NCI-H1930 (cell line): ENCODE measurements at regions not wholly inside any gene's neighbourhood (a gene's known extent, or its start where the extent isn't known, plus 50 kb on each side); places are given as distances from the start of the nearest gene placed in this dataset.

Source experiments
- DNase-seq, 2 experiments: peaks; one replicate each; lab custom pipeline; 2025; lab: John Stamatoyannopoulos, UW

DNA sequence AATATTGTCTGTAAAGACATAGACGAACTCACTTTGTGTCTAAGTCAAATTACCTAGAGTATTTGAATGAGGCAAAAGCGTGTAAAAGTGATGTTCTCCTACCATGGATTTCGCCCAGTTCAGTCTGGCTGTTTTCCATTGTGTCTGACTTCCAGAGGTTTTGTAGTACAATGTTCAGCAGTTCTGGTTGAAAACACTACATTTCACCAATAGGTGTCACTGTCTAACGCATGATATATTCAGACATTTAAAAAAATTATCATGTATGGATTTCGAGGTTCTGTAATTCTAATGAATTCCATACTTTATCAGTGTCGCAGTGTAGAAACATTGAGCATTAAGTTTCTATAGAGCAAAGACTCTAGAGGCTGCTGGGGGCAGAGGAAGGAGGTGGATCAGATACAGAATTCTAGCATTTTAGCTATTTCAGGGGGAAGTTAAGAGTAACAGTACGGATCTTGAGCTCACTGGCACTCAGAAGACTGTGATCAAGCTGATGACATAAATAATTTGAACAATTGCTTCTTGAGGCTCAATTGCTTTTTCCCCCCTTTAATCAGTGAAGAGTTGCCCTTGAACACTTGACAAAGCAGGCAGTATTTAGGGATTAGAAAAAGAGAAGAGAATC is 196.9 kb upstream of the RHOBTB1 start:
- DNase-seq: no peak

DNA sequence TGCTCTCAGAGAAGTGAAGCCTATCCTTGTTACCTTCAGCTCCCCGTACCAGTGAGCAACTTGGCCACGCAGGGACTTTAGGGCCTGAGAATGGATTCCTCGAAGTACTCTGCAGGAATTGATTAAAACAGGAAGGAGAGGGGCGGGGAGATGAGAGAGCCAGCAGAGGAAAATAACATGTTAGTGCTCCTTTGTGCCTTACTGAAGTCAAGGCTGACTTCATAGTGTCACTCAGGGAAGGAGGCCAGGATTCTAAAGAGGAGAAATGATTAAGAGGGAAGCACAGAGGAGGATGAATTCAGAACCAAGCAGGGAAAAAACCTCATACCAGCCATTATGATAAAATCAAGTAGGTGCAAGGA is 195.6 kb upstream of the RHOBTB1 start:
- no peak for DNase-seq

DNA sequence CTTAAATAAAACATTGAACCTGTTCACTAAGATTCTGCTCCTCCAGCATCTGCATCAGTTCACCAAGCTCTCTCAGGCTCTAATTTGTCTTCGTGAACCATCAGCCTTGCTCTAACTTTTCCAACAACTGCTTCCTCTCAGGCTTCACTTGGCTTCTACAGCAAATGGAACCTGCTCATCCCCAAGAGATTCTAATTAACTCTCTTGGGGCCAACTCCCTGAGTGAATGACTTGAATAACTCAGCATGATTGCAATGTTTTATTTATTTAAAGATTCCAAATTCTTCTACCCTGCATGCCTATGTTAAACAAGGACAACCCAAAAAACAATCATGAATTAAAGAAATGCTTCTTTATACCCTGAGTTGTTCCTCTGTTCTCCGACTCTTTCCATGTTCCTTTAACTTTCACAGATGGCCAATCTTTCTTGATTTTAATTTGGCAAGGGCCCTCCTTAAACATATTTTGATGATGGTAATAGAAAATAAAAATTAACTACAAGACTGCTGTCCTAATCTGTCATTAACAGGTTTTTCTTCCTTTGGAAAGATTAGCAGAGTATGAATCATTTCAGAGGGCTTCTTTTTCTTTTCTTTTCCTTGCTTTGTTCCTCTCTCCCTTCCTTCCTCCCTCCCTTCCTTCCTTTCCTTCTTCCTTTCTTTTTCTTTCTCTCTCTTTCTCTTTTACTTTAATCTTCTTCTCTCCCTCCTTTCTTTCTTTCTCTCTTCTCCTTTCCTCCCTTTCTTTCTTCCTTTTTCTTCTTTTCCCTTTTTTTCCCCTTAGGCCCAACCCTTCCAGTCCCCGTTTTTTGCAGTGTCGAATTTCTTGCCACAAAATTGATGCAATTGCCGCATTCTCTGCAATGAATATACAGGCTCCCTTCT is 195.0 kb upstream of the RHOBTB1 start:
- no peak for DNase-seq

DNA sequence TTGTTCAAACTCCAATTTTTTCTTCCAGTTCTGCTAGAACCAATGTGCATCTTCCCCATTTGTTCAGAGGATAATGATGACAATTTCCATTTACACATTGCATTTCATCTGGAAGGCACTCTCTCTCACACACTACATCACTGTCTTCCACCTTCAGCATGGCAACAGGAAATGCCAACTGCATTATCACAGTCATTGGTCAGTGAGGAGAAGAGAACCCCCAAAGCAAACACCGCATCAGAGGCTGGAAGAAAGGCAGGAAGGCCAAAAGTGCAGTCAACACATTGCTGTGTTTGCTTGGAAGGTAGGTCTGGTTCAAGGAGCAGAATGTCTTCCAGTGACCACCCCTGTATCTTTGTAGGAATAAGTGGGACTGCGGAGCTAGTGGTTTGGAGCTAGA is 192.2 kb upstream of the RHOBTB1 start:
- no peak for DNase-seq

DNA sequence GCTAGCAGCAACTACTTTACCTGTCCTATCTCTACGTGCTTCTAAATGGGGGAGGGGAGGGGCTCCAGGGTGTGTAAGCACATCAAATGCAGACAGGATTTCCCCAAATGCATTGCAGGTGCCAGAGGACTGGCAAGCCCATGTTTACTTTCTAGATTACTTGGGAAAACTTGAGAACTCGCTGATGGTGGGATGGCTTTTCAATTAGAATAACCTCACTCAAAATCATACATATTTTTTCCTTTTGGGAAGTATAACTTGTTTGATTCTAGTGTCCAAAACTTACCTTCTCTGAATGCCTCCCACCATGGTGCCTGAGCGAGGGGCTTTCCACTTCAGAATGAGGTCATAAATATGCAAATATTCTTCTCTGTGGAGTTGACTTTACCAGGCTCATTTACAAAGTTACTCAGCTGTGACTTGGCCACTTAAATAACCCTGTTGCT is 191.3 kb upstream of the RHOBTB1 start:
- DNase-seq: no peak

DNA sequence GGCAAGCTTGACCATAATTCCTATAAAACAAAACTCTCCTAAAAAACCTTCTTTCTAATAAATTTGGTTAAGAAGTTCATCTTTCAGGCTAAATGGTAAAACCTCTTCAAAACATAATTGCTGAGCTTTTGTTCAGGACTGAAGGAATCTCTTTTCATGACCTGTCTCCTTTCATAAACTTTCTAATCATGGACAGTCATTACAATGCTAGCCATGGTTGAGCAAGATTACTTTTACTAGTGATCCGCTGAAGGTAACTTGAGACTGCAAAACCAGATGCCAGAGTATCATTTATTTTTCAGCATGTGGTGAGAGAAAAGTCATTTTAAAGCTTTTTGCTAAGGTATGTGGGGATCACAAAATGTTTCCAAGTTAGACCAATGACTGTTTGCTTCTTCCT is 186.4 kb upstream of the RHOBTB1 start:
- DNase-seq: no peak

DNA sequence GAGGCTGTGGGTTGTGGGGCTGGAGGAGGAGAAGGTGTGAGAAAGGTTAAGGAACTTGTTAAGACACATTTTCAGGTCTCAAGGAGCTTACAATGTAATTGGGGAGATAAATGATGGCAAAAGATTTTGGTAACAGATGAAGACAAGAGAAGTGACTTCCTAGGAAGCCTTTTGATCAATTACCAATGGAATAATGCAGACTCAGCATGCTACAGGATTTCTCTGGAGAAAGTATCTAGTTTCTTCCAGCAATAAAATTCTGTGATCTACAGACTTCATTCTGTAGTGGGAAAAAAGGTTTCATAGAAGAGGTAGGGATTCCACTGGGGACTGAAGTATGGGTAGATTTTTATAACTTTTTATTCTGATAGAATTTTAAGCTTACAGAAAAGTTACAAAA is 184.2 kb upstream of the RHOBTB1 start:
- no peak for DNase-seq

DNA sequence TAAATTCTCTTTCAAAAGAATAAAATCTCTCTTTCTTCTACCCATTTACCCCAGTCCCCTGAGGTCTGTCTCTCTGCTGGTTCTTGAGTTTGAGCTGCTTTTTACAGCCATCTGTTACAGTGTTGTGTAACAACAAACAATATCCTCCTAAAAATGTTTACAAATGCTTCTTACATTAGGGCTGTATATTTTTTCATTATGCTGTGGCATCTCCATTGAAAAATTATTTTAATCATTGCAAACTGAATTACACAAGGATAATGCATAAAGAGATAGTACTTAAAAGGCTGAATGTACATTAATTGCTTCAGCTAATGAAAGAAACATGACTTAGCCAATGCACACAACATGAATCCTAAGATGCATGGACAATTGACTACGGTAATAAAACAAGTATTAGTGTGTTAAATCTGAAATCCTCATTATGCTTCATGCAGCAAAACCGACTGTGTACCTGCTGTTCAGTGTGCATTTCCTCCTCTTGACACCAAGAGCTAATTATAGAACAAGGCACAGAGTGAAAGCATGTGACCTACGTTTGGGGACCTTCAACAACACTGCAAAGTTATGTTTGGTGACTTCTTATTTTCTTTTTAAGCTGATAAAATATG is 181.7 kb upstream of the RHOBTB1 start:
- DNase-seq: no peak

DNA sequence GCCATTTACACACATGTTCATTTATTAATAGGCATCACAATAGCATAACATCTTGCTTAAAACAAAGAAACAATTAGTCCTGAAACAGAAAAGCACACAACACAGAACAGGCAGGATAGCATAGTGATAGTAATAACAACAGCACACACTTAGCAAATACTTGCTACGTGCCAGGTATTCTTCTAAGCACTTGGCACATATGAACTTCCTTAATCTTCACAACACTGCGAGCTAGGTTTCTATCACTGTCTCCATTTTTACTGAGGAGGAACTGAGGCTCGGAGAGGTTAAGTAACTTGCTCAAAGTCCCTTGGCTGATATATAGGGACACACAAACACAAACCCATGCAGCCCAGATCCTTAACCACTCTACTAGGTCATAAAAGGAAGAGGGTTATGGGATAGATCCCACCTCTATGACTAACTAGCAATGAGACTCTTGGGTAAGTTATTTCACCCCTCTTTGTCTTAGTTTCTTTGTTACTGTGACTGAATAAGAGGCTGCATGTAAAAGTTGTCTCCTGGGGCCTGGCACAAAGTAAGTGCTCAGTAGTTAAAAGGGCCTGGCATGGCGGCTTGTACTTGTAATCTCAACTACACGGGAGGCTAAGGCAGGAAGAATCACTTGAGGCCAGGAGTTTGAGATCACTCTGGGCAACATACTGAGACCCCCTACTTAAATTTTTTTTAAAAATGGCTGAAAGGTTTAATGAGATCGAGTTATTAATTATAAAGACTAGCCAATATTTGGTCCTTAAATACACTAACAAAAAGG is 181.0 kb upstream of the RHOBTB1 start:
- DNase-seq: no peak

DNA sequence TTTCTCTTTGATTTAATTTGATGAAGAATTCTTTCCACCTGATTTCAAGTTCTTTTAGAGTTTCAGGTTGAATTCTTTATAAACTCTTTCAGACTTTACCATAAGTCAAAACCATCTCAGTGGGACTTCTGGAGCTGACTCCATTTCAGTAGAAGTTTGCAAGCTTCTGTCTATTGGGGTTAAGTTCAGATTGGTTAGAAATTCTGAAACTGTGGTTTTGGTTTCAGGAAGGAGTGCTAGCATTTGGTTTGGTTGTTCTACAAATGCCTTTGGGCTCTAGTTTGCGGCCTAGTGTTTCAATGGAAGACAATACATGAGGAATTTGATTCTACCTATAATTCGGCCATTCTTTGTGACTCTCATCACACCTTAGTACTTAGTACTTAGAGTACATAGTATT is 176.8 kb upstream of the RHOBTB1 start:
- no peak for DNase-seq

DNA sequence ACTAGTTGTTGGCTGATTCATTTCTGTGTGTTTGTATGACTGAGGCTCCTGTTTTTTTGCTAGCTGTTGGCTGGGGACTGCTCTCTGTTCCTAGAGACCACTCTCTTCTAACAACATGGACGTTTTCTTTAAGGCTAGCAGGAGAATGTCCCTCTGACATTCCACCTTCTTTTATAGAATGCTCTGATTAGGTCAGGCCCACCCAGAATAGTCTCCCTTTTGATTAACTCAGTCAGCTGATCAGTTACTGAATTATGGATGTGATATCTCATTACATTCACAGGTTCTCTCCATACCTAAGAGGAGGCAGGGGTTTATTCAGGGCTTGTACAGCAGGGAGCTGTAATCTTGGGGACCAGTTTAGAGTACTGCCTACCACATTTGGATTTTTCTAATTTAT is 175.6 kb upstream of the RHOBTB1 start:
- DNase-seq: no peak

DNA sequence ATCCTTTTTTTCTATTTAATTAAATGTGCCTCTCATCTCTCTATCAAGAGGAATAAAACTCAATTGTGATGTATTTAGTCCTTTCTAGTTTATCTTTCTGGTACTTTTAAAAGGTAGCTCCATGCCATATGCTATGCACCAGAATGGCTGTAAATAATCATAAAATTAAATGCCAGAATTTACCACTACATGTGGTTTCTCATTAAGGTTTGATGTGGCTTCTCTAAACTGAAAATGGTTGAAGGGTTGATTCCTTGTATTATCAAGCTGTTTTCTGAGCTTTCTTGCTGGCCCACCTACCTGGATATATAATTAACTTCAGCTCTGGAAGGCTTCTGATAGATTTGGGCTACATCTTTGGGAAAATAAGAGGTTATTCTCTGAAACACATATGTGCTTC is 171.9 kb upstream of the RHOBTB1 start:
- no peak for DNase-seq

DNA sequence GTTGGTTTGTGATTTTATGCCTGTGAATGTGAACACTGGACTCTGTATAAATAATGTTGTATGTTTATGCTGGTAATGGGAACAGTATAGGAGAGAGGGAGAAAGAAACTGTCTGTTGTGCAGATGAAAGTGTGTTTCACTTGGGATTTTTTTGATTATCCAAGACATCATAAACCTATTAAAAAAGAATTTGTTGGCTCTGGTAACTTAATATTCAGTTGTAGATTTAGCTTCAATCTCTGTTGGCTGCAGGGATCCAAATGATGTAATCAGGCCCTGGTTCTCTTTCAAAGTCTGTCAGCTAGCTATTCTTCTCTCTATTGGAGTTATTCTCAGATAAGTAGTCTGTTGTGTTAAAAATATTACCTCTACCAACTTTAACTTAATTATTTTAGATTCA is 168.8 kb upstream of the RHOBTB1 start:
- no peak for DNase-seq

DNA sequence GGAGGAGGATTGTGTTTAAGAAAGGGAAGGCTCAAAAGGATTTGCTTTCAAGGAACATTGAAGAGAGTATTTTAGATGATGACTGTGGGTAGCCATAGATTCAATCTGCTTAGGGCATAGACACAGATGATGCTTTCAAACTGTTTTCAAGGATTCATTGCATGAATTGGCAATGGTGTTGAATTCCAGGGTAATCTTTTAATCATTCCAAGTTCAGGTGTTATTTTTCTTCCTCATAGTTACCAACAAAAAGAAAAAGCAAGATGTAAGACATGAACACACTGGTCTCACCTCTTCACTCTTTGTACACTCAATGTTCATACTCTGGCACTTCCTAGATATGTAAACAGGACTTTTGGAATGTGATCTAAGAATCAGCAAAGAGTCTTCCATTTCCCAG is 167.0 kb upstream of the RHOBTB1 start:
- DNase-seq: no peak

DNA sequence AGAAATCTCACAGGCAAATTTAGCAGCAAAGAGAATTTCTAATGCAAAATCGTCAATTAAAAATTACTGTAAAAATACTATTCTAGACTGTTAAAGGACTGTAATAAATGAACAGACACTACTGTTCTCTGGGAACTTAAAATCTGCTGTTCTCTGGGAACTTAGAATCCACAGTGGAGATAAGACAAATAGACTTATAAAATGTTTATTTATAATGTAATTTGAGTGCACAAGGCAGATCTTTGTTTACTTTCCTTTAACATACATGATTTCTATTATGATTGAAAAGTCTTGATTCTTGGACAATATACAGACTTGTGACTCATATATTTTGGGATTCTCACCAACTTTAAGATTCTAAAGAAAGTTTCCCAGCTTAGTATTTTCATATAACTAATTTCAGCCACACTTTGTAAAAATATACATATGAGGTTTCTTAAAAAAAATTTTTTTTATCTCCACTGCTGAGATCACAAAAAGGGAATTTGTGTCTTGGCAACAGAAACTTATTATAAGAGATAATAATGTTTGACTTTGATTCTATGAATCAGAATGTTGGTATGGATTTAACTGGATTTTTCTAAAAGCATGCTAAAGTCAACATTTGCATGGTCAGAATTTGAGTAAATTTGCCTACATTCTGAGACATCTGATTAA is 166.3 kb upstream of the RHOBTB1 start:
- DNase-seq: no peak

DNA sequence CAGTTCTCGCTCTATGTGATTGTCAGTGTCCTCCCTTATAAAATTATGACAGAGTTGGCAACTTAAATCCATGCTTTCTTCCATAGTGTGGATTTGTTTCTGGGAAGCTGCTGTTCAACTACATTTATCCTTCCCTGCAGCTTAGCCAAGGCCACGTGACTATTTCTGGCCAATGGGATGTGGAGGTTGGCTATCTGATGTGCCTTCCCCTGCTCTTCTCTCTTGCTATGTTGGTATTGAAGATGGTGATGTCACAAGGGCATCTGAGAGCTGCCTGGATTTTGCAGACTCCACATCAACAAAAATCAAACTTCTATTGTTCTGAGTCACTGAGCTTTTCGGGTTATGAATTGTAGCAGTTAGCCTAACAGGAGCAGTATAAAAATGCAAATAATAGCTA is 164.9 kb upstream of the RHOBTB1 start:
- no peak for DNase-seq

DNA sequence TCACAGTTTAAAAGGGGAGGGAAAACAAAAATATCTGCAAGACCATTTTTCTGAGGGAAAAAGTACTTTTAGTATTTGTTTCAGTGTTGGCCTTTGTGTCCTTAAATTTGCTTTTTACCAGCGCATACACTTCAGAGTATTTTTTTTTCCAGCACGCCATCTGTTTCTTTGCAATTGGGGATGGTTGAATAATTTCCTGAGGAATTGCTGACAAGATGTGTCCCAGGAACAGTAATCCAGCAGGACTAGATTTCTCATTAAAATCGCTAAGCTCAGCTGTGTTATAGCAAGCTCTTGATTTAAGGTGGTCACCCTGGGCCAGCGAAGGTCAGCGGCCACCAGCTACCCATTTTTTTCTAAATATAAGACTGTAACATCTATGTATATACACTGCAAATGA is 156.9 kb upstream of the RHOBTB1 start:
- no peak for DNase-seq

DNA sequence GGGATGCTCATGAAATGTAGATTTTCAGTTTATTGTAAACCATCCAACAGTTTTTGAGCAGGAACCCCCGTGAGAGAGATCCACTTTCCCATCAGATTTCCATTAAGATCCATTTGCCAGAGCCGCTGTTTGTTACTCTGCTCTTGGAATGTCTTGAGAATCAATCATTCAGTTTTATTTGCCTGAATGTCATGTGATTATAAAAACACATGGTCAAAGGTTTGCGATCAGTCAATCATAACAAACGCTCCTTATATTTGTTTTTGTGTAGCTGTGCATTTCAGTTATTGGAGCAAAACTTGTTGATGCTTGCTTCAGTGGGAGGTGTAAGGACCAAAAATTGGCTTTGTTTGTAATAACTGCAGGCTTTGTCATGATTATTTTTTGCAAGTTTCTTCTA is 155.8 kb upstream of the RHOBTB1 start:
- DNase-seq: no peak

DNA sequence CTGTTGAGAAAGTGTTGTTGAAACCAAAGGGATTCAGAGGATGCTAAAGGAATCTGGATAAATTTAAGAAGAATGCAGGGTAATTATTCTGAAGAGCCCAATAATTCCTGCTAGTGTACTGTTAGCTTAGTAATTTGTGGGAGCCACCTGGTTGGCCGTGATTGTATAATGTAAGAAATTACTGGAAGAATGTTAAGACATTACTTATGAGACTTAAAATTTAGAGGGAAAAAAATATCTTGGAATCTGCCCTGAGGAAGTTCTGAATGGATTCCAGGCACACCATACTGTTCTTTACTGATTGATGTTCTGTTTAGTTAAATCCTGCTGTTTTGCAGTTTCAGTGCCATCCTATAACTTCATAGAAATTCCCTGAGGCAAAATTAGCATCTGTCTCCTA is 155.0 kb upstream of the RHOBTB1 start:
- DNase-seq: no peak

DNA sequence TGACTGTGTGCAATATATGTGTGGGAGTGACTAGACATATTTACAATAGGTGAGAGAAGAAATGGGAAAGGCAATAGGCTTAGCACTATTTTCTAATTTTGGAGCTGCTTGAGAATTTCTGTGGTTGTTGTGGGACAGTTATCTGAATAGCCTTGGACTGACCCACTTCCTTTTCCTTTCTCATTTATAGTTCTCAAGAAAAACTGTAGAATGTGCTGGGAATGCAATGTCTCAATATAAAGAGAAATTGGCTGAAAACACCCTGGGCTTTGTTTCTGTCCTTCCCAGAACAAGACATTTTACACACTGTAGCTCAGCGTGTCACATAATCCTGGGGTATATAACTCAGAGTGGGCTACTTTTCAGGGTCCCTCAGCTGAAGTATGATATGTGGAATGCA is 153.0 kb upstream of the RHOBTB1 start:
- no peak for DNase-seq

DNA sequence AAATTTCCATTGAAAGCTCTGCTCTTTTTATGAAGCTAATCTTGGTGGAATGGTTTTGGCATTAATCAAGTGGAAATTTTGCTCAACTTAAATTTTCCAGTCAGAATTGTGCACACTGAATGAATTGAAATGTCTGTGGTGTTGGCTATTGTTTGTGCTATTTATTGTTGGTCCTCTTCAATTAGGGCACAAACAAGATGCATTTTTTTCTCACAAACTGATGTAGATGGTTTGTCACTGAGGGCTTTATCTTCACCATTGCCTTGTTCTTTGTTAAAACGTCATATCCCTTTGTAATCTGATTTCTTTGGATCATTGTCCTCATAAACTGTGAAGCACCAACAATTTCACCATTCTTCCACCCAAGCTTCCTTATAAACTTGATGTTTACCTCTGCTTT is 152.1 kb upstream of the RHOBTB1 start:
- no peak for DNase-seq

DNA sequence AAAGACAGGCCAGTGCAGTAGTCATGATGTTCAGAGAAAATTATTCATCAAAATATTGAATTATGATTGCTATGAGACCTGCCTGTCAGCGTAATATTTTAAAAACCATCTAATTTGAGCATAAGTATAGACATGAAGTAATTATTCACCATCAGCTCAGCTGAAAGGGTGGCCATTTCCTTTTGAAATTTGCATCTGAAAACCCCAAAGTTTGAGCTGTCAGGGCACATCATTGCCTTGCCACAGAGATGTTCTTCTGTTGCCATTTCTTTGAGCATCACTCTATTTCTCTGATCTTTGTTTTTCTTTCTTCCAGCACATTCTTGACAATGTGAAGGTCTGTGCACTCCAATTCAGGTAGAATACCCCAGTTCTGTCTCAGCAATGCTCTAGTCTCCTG is 147.5 kb upstream of the RHOBTB1 start:
- DNase-seq: no peak
